Neural progenitor cell (in vitro differentiated cells): ENCODE measurements at regions not wholly inside any gene's neighbourhood (a gene's known extent, or its start where the extent isn't known, plus 50 kb on each side); places are given as distances from the start of the nearest gene placed in this dataset.

Experiments
- DNase-seq: peaks from one replicate; pipeline ENCODE4 v3.0.0-alpha.2; 2016; ENCODE audit warnings: low spot score
- H2AFZ ChIP-seq: fragments of 200-600 bp; sonication (generic); replicated peaks from 2 replicates; pipeline ENCODE4 v1.6.1; 2016; ENCODE audit warnings: antibody characterized with exemption
- H3F3A ChIP-seq: fragments of 200-600 bp; sonication (generic); 2 replicates; pipeline ENCODE4 v1.6.1; 2016; ENCODE audit warnings: antibody characterized with exemption, low read depth
- H3K27ac ChIP-seq: fragments of 200-600 bp; sonication (generic); 2 replicates; pipeline ENCODE4 v1.5.1; 2016; ENCODE audit warnings: mild to moderate bottlenecking
- H3K27me3 ChIP-seq: fragments of 200-600 bp; sonication (generic); 2 replicates; pipeline ENCODE4 v1.6.1; 2016; ENCODE audit warnings: mild to moderate bottlenecking, moderate library complexity
- H3K36me3 ChIP-seq: fragments of 200-600 bp; sonication (generic); 2 replicates; pipeline ENCODE4 v1.5.1; 2016
- H3K4me1 ChIP-seq: fragments of 200-600 bp; sonication (generic); 2 replicates; pipeline ENCODE4 v1.6.1; 2016; ENCODE audit warnings: mixed run types
- H3K4me2 ChIP-seq: fragments of 200-600 bp; sonication (generic); 2 replicates; pipeline ENCODE4 v1.6.1; 2016
- H3K4me3 ChIP-seq: fragments of 200-600 bp; sonication (generic); 2 replicates; pipeline ENCODE4 v1.5.1; 2016
- H3K79me2 ChIP-seq: fragments of 200-600 bp; sonication (generic); 2 replicates; pipeline ENCODE4 v1.6.1; 2016; ENCODE audit warnings: low read depth
- H3K9ac ChIP-seq: fragments of 200-600 bp; sonication (generic); 2 replicates; pipeline ENCODE4 v1.6.1; 2016
- H3K9me3 ChIP-seq: fragments of 200-600 bp; sonication (generic); 2 replicates; pipeline ENCODE4 v1.5.1; 2016; ENCODE audit warnings: low read depth
- H4K20me1 ChIP-seq: fragments of 200-600 bp; sonication (generic); 2 replicates; pipeline ENCODE4 v1.6.1; 2016; ENCODE audit warnings: low read depth
- H3K27ac Mint-ChIP-seq: 3 replicates; pipeline ENCODE4 v1.8.0; 2021; ENCODE audit warnings: mixed read lengths
- H3K27me3 Mint-ChIP-seq: 2 replicates; pipeline ENCODE4 v1.8.0; 2022; ENCODE audit warnings: low read depth, mild to moderate bottlenecking, inconsistent platforms, moderate library complexity, mixed read lengths; ENCODE audit not compliant: insufficient read depth
- H3K36me3 Mint-ChIP-seq: 3 replicates; pipeline ENCODE4 v1.8.0; 2021; ENCODE audit warnings: mixed read lengths
- H3K4me1 Mint-ChIP-seq: 3 replicates; pipeline ENCODE4 v1.8.0; 2021; ENCODE audit warnings: mixed read lengths
- H3K4me3 Mint-ChIP-seq: 3 replicates; pipeline ENCODE4 v1.8.0; 2021; ENCODE audit warnings: mild to moderate bottlenecking, moderate library complexity, mixed read lengths
- H3K9me3 Mint-ChIP-seq: 3 replicates; pipeline ENCODE4 v1.8.0; 2020; ENCODE audit warnings: mixed read lengths
- EZH2 ChIP-seq: fragments of 200-600 bp; sonication (generic); IDR thresholded peaks from 2 replicates; pipeline ENCODE4 v1.6.1; 2017; ENCODE audit warnings: antibody characterized with exemption, mild to moderate bottlenecking, moderate library complexity
- EZH2phosphoT487 ChIP-seq: fragments of 200-600 bp; sonication (generic); IDR thresholded peaks from 2 replicates; pipeline ENCODE4 v1.6.1; 2017; ENCODE audit warnings: antibody characterized with exemption
- TF ChIP-seq, protein P1 (sequence below): fragments of 200-600 bp; sonication (generic); IDR thresholded peaks from 2 replicates; pipeline ENCODE4 v1.5.1; 2017; ENCODE audit warnings: antibody characterized with exemption, mild to moderate bottlenecking

DNA sequence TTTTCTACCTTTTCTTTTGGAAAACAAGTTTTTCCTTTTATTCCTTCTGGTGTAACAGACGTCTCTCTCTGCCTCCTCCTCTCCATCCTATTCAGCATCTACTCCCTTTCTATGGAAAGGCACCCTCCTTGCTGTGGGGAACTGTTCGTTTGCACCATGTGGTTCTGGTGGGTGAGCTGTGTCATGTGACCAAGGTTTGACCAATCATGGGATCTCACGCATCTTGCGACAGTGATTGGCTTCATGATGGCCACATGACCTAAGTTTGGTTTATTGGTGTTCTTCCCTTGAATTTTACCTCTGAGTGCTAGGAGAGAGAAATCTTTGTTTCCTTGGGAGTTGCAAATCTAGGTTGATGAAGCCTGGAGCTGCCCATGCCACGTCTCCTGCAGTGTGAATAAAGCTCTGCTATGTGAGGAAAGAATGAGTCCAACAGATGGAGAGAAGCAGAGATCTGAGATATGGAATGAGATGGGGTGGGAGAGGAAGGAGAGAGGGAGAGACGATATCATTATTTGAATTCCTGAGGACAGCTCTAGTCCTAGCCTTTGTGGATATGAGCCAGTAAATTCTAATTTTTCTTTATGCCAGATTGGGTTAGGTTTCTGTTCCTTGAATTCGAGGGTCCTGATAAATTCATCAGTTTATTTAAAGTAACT, 178.8 kb upstream of the IL12B start:
- Mint-ChIP-seq H3K9me3 (no peaks in the 10 kb centered on the region), H3K36me3 (peaks cover 2% of the 10 kb centered on the region), H3K4me3 (no peak overlapping the region), H3K27me3 (peaks cover 4% of the 10 kb centered on the region), H3K27ac (peak overlapping the region; percentile 30), H3K4me1 (peaks cover 36% of the 10 kb centered on the region)
- H3K9ac ChIP-seq = no peak overlapping the region
- H3K4me2 ChIP-seq = no peak overlapping the region
- H3K27ac ChIP-seq = no peak overlapping the region
- no peak for TF ChIP-seq EZH2phosphoT487
- no peak for TF ChIP-seq EZH2
- TF ChIP-seq, protein P1, sequence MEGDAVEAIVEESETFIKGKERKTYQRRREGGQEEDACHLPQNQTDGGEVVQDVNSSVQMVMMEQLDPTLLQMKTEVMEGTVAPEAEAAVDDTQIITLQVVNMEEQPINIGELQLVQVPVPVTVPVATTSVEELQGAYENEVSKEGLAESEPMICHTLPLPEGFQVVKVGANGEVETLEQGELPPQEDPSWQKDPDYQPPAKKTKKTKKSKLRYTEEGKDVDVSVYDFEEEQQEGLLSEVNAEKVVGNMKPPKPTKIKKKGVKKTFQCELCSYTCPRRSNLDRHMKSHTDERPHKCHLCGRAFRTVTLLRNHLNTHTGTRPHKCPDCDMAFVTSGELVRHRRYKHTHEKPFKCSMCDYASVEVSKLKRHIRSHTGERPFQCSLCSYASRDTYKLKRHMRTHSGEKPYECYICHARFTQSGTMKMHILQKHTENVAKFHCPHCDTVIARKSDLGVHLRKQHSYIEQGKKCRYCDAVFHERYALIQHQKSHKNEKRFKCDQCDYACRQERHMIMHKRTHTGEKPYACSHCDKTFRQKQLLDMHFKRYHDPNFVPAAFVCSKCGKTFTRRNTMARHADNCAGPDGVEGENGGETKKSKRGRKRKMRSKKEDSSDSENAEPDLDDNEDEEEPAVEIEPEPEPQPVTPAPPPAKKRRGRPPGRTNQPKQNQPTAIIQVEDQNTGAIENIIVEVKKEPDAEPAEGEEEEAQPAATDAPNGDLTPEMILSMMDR = no peak
- no peak for DNase-seq
- no peaks in the 10 kb centered on the region for H3K79me2 ChIP-seq
- no peak overlapping the region for H3K4me3 ChIP-seq
- H3F3A ChIP-seq = peaks cover 6% of the 10 kb centered on the region
- no peaks in the 10 kb centered on the region for H3K27me3 ChIP-seq
- no peaks in the 10 kb centered on the region for H3K9me3 ChIP-seq
- peaks cover 14% of the 10 kb centered on the region for H3K4me1 ChIP-seq
- peak overlapping the region; percentile 26 for H2AFZ ChIP-seq
- H3K36me3 ChIP-seq = no peaks in the 10 kb centered on the region
- H4K20me1 ChIP-seq = no peaks in the 10 kb centered on the region

DNA sequence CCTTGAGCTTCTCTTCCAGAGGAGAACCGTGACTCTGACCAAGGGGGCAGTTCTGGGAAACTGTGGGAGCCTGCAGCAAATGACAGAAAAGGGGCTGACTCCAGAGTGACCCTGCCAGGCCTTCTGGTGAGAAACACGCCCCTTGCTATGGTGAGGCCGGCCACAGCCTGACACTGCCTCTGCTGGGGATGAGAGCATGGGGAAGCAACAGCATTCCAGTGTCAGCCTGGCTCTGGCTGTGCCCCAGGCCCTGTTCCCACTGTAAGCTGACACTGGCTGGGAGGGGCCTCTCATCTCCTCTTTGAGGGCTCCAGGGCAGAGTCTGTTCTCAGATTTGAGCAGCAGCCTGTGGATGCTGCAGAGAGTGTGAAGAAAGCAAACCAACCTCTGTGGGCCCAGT, 180.0 kb upstream of the IL12B start:
- Mint-ChIP-seq H3K27ac (peak overlapping the region; percentile 85), H3K27me3 (peaks cover 6% of the 10 kb centered on the region), H3K36me3 (peaks cover 2% of the 10 kb centered on the region), H3K4me3 (peak overlapping the region; percentile 14), H3K4me1 (peaks cover 30% of the 10 kb centered on the region), H3K9me3 (no peaks in the 10 kb centered on the region)
- no peaks in the 10 kb centered on the region for H4K20me1 ChIP-seq
- no peaks in the 10 kb centered on the region for H3K27me3 ChIP-seq
- no peak for TF ChIP-seq EZH2phosphoT487
- TF ChIP-seq, protein P1 = peak; percentile 19
- TF ChIP-seq EZH2 = no peak
- H3K36me3 ChIP-seq = no peaks in the 10 kb centered on the region
- H3K4me2 ChIP-seq = no peak overlapping the region
- no peak overlapping the region for H3K9ac ChIP-seq
- peaks cover 6% of the 10 kb centered on the region for H3F3A ChIP-seq
- peak; percentile 93 for DNase-seq
- no peaks in the 10 kb centered on the region for H3K9me3 ChIP-seq
- peaks cover 14% of the 10 kb centered on the region for H3K4me1 ChIP-seq
- H2AFZ ChIP-seq = no peak overlapping the region
- H3K27ac ChIP-seq = no peak overlapping the region
- H3K4me3 ChIP-seq = no peak overlapping the region
- no peaks in the 10 kb centered on the region for H3K79me2 ChIP-seq

DNA sequence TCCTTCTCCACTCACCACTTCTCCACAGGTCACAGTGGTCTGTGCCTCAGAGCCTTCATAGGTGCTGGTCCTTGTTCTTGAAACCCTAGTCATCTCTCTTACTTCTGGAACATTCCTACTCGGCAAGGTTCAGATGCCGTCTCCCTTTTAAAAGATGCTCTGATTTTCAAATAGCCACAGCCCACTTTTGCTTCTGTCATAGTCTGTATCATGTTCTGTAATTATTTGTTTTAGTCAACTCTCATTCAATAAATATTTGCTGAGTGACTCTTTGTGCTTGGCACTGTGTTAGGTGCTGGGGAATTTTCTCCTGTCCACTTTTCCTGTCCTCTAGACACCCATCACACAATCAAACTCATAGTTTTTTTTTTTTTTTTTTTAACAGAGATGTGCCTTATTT, 181.3 kb upstream of the IL12B start:
- Mint-ChIP-seq H3K4me1 (peaks cover 33% of the 10 kb centered on the region), H3K4me3 (no peak overlapping the region), H3K27ac (peak overlapping the region; percentile 67), H3K36me3 (peaks cover 2% of the 10 kb centered on the region), H3K9me3 (no peaks in the 10 kb centered on the region), H3K27me3 (peaks cover 7% of the 10 kb centered on the region)
- H3K27me3 ChIP-seq = no peaks in the 10 kb centered on the region
- H3K27ac ChIP-seq = no peak overlapping the region
- H2AFZ ChIP-seq = no peak overlapping the region
- TF ChIP-seq, protein P1 = no peak
- TF ChIP-seq EZH2 = no peak
- no peak for TF ChIP-seq EZH2phosphoT487
- no peaks in the 10 kb centered on the region for H3K9me3 ChIP-seq
- peaks cover 6% of the 10 kb centered on the region for H3F3A ChIP-seq
- no peak overlapping the region for H3K4me3 ChIP-seq
- H4K20me1 ChIP-seq = no peaks in the 10 kb centered on the region
- peaks cover 14% of the 10 kb centered on the region for H3K4me1 ChIP-seq
- H3K4me2 ChIP-seq = no peak overlapping the region
- DNase-seq = no peak
- no peaks in the 10 kb centered on the region for H3K36me3 ChIP-seq
- no peak overlapping the region for H3K9ac ChIP-seq
- H3K79me2 ChIP-seq = no peaks in the 10 kb centered on the region
